Stomach (tissue), 4 donors: ENCODE measurements at regions not wholly inside any gene's neighbourhood (a gene's known extent, or its start where the extent isn't known, plus 50 kb on each side); places are given as distances from the start of the nearest gene placed in this dataset.

Source experiments
- EP300 ChIP-seq: sonication (generic); formaldehyde crosslinking; IDR thresholded peaks from one replicate; pipeline ENCODE4 v1.6.1; 2017; ENCODE audit warnings: antibody characterized with exemption
- POLR2A ChIP-seq, 4 donors: fragments of 450-650 bp; IDR thresholded peaks; one replicate each; pipeline ENCODE4 v1.6.1; 2016; ENCODE audit warnings: antibody characterized with exemption in 4 of 4, control low read depth in 2 of 4, mild to moderate bottlenecking in 1 of 4, moderate library complexity in 1 of 4
- POLR2AphosphoS5 ChIP-seq, 3 donors: sonication (generic); formaldehyde crosslinking; IDR thresholded peaks; one replicate each; pipeline ENCODE4 v1.6.1; 2016; ENCODE audit warnings: antibody characterized with exemption in 3 of 3
- TF ChIP-seq, protein P1 (sequence below), 7 experiments: fragments of 450-650 bp in 4 of 7; fragments of 200-600 bp in 3 of 7; sonication (generic) in 3 of 7; IDR thresholded peaks; one replicate each; pipeline ENCODE4 v1.5.1; 2016 to 2019; ENCODE audit warnings: antibody characterized with exemption in 7 of 7, control low read depth in 2 of 7, mild to moderate bottlenecking in 1 of 7

DNA sequence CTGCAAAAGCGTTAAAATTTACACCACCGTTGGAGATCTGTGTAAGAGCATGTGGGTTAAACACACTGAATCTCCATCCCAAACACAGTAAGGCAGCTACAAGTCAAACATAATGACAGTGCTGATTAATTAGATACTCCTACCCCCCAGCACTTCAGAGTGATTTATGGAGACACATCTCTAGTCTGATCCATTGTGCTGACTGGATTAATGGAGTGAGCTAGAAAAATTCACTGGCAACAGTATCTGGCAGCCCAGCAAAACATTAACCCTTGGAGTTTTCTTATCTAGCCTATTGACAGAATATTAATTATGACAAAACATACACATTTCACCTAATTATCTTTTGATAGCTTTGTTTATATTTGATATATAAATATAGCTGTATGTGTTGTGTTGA lies 188.6 kb upstream of the ISL1 start:
- TF ChIP-seq POLR2A (IDR thresholded peaks at IDR 0.05) (no peak), POLR2AphosphoS5 (IDR thresholded peaks at IDR 0.05) (no peak), EP300 (no peak)
- TF ChIP-seq, protein P1, sequence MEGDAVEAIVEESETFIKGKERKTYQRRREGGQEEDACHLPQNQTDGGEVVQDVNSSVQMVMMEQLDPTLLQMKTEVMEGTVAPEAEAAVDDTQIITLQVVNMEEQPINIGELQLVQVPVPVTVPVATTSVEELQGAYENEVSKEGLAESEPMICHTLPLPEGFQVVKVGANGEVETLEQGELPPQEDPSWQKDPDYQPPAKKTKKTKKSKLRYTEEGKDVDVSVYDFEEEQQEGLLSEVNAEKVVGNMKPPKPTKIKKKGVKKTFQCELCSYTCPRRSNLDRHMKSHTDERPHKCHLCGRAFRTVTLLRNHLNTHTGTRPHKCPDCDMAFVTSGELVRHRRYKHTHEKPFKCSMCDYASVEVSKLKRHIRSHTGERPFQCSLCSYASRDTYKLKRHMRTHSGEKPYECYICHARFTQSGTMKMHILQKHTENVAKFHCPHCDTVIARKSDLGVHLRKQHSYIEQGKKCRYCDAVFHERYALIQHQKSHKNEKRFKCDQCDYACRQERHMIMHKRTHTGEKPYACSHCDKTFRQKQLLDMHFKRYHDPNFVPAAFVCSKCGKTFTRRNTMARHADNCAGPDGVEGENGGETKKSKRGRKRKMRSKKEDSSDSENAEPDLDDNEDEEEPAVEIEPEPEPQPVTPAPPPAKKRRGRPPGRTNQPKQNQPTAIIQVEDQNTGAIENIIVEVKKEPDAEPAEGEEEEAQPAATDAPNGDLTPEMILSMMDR (IDR thresholded peaks at IDR 0.05) = no peak
